ENCODE measurements at regions not wholly inside any gene's neighbourhood (a gene's known extent, or its start where the extent isn't known, plus 50 kb on each side); places are given as distances from the start of the nearest gene placed in this dataset.

GRCh38 chr11:109970516-109971183, 122.5 kb upstream of the ZC3H12C start:
- Histone ChIP-seq H3K36me3 (ENCODE audit: control insufficient read depth, insufficient read depth, low read length) (no peaks in the 10 kb centered on the region), H3K27me3 (ENCODE audit: control insufficient read depth, insufficient read depth, low read length) (no peaks in the 10 kb centered on the region), H3K4me3 (ENCODE audit: low read depth, low read length) (no peak overlapping the region), H3K27ac (ENCODE audit: low read depth, low read length) (no peak overlapping the region), H3K9ac (ENCODE audit: low read depth, low read length) (no peak overlapping the region), H3K9me3 (ENCODE audit: control insufficient read depth, insufficient read depth, low read length) (no peaks in the 10 kb centered on the region), H3K4me1 (ENCODE audit: control insufficient read depth, insufficient read depth, low read length) (0 out of 2 replicates have a peak, but pooled peaks cover 7% of the 10 kb centered on the region)

DNA sequence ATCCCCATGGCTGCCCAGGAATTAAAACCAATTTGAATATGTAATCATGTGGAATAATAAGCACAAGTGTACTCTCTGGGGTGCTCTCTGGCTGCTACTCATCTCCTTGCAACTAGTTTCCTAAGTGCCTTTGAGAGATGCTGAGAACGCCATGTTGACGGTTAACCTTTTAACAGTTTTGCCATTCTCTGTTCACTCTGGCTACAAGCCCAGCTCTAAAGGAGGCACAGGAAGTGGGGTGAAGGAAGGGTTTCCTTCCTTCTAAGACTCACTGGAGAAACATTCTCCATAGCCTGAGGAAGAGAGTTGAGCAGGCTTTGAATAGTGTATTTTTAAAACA, 122.0 kb upstream of the ZC3H12C start:
- Histone ChIP-seq H3K9me3 (ENCODE audit: control insufficient read depth, insufficient read depth, low read length) (no peaks in the 10 kb centered on the region), H3K36me3 (ENCODE audit: control insufficient read depth, insufficient read depth, low read length) (no peaks in the 10 kb centered on the region), H3K27ac (ENCODE audit: low read depth, low read length) (no peak overlapping the region), H3K9ac (ENCODE audit: low read depth, low read length) (no peak overlapping the region), H3K4me1 (ENCODE audit: control insufficient read depth, insufficient read depth, low read length) (0 out of 2 replicates have a peak, but pooled peaks cover 7% of the 10 kb centered on the region), H3K27me3 (ENCODE audit: control insufficient read depth, insufficient read depth, low read length) (no peaks in the 10 kb centered on the region), H3K4me3 (ENCODE audit: low read depth, low read length) (no peak overlapping the region)

GRCh38 chr11:109972181-109972715, 120.9 kb upstream of the ZC3H12C start:
- 0 out of 2 replicates have a peak, but pooled peaks cover 7% of the 10 kb centered on the region for H3K4me1 ChIP-seq (ENCODE audit: control insufficient read depth, insufficient read depth, low read length)
- H3K4me3 ChIP-seq (ENCODE audit: low read depth, low read length): no peak overlapping the region
- no peak overlapping the region for H3K27ac ChIP-seq (ENCODE audit: low read depth, low read length)
- no peaks in the 10 kb centered on the region for H3K36me3 ChIP-seq (ENCODE audit: control insufficient read depth, insufficient read depth, low read length)
- no peaks in the 10 kb centered on the region for H3K9me3 ChIP-seq (ENCODE audit: control insufficient read depth, insufficient read depth, low read length)
- H3K27me3 ChIP-seq (ENCODE audit: control insufficient read depth, insufficient read depth, low read length): no peaks in the 10 kb centered on the region
- no peak overlapping the region for H3K9ac ChIP-seq (ENCODE audit: low read depth, low read length)

GRCh38 chr11:109972939-109973338, 120.3 kb upstream of the ZC3H12C start:
- Histone ChIP-seq H3K9ac (ENCODE audit: low read depth, low read length) (no peak overlapping the region), H3K27ac (ENCODE audit: low read depth, low read length) (no peak overlapping the region)

DNA sequence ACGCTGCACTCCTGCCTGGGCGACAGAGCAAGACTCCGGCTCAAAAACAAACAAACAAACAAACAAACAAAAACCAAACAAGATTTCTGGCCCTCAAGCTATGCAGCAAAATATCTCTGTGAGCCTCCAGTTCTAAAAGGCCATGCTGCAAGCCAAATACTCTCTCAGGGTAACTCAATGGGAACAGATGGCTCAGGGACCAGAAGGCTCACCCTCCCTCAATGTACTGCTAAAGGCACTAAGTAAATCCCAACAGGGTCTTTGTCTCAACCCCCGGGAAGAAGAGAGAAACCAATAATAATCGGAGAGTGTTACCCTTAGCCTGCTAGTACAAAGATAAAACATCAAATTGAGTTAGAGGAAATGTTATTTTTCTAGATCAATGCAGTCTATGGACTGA, 119.7 kb upstream of the ZC3H12C start:
- 0 out of 2 replicates have a peak, but pooled peaks cover 7% of the 10 kb centered on the region for H3K4me1 ChIP-seq (ENCODE audit: control insufficient read depth, insufficient read depth, low read length)
- H3K27ac ChIP-seq (ENCODE audit: low read depth, low read length): no peak overlapping the region
- H3K9me3 ChIP-seq (ENCODE audit: control insufficient read depth, insufficient read depth, low read length): no peaks in the 10 kb centered on the region
- no peak overlapping the region for H3K4me3 ChIP-seq (ENCODE audit: low read depth, low read length)
- no peaks in the 10 kb centered on the region for H3K27me3 ChIP-seq (ENCODE audit: control insufficient read depth, insufficient read depth, low read length)
- no peak overlapping the region for H3K9ac ChIP-seq (ENCODE audit: low read depth, low read length)
- H3K36me3 ChIP-seq (ENCODE audit: control insufficient read depth, insufficient read depth, low read length): no peaks in the 10 kb centered on the region

More at GRCh38 chr11:109972939-109973338, 120.3 kb upstream of the ZC3H12C start:
- Histone ChIP-seq H3K27me3 (ENCODE audit: control insufficient read depth, insufficient read depth, low read length) (no peaks in the 10 kb centered on the region), H3K4me1 (ENCODE audit: control insufficient read depth, insufficient read depth, low read length) (0 out of 2 replicates have a peak, but pooled peaks cover 7% of the 10 kb centered on the region), H3K36me3 (ENCODE audit: control insufficient read depth, insufficient read depth, low read length) (no peaks in the 10 kb centered on the region), H3K4me3 (ENCODE audit: low read depth, low read length) (no peak overlapping the region), H3K9me3 (ENCODE audit: control insufficient read depth, insufficient read depth, low read length) (no peaks in the 10 kb centered on the region)

DNA sequence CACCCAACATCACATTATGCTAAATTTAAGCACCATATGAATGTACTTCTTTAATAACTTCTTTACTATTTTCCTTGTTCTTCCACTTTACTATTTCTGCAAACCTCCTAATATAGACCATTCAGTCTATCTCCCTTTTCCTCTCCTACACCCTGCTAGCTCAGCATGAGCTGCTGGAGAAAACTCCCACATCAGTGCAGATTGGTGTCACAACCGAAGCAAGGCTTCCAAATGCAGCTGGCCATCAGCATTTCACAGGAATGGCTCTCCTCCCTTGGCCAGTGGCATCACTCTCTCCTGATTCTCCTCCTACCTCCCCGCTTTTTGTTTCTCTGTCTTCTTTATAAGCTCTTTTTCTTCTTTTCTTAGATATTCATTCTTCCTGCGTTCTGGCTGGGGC, 118.7 kb upstream of the ZC3H12C start:
- Histone ChIP-seq H3K36me3 (ENCODE audit: control insufficient read depth, insufficient read depth, low read length) (no peaks in the 10 kb centered on the region), H3K27me3 (ENCODE audit: control insufficient read depth, insufficient read depth, low read length) (no peaks in the 10 kb centered on the region), H3K4me1 (ENCODE audit: control insufficient read depth, insufficient read depth, low read length) (0 out of 2 replicates have a peak, but pooled peaks cover 7% of the 10 kb centered on the region), H3K9me3 (ENCODE audit: control insufficient read depth, insufficient read depth, low read length) (no peaks in the 10 kb centered on the region), H3K27ac (ENCODE audit: low read depth, low read length) (no peak overlapping the region), H3K9ac (ENCODE audit: low read depth, low read length) (no peak overlapping the region), H3K4me3 (ENCODE audit: low read depth, low read length) (no peak overlapping the region)

GRCh38 chr11:109978895-109979294, 114.3 kb upstream of the ZC3H12C start:
- no peak overlapping the region for H3K27ac ChIP-seq (ENCODE audit: low read depth, low read length)
- no peak overlapping the region for H3K4me3 ChIP-seq (ENCODE audit: low read depth, low read length)
- H3K4me1 ChIP-seq (ENCODE audit: control insufficient read depth, insufficient read depth, low read length): no peaks in the 10 kb centered on the region
- no peaks in the 10 kb centered on the region for H3K27me3 ChIP-seq (ENCODE audit: control insufficient read depth, insufficient read depth, low read length)
- H3K9me3 ChIP-seq (ENCODE audit: control insufficient read depth, insufficient read depth, low read length): no peaks in the 10 kb centered on the region
- H3K36me3 ChIP-seq (ENCODE audit: control insufficient read depth, insufficient read depth, low read length): no peaks in the 10 kb centered on the region
- no peak overlapping the region for H3K9ac ChIP-seq (ENCODE audit: low read depth, low read length)

GRCh38 chr11:109981031-109981636, 112.1 kb upstream of the ZC3H12C start:
- no peaks in the 10 kb centered on the region for H3K4me1 ChIP-seq (ENCODE audit: control insufficient read depth, insufficient read depth, low read length)
- H3K4me3 ChIP-seq (ENCODE audit: low read depth, low read length): no peak overlapping the region
- H3K9ac ChIP-seq (ENCODE audit: low read depth, low read length): no peak overlapping the region
- no peak overlapping the region for H3K27ac ChIP-seq (ENCODE audit: low read depth, low read length)
- no peaks in the 10 kb centered on the region for H3K36me3 ChIP-seq (ENCODE audit: control insufficient read depth, insufficient read depth, low read length)
- no peaks in the 10 kb centered on the region for H3K27me3 ChIP-seq (ENCODE audit: control insufficient read depth, insufficient read depth, low read length)
- H3K9me3 ChIP-seq (ENCODE audit: control insufficient read depth, insufficient read depth, low read length): no peaks in the 10 kb centered on the region

- Histone ChIP-seq H3K4me3 (ENCODE audit: low read depth, low read length) (no peak overlapping the region), H3K4me1 (ENCODE audit: control insufficient read depth, insufficient read depth, low read length) (no peaks in the 10 kb centered on the region), H3K9me3 (ENCODE audit: control insufficient read depth, insufficient read depth, low read length) (no peaks in the 10 kb centered on the region), H3K9ac (ENCODE audit: low read depth, low read length) (no peak overlapping the region), H3K27ac (ENCODE audit: low read depth, low read length) (no peak overlapping the region), H3K27me3 (ENCODE audit: control insufficient read depth, insufficient read depth, low read length) (no peaks in the 10 kb centered on the region), H3K36me3 (ENCODE audit: control insufficient read depth, insufficient read depth, low read length) (no peaks in the 10 kb centered on the region)
Measured at GRCh38 chr11:109983358-109983757, 109.8 kb upstream of the ZC3H12C start.

- Histone ChIP-seq H3K27me3 (ENCODE audit: control insufficient read depth, insufficient read depth, low read length) (no peaks in the 10 kb centered on the region), H3K9ac (ENCODE audit: low read depth, low read length) (no peak overlapping the region), H3K9me3 (ENCODE audit: control insufficient read depth, insufficient read depth, low read length) (no peaks in the 10 kb centered on the region), H3K36me3 (ENCODE audit: control insufficient read depth, insufficient read depth, low read length) (no peaks in the 10 kb centered on the region), H3K27ac (ENCODE audit: low read depth, low read length) (no peak overlapping the region), H3K4me3 (ENCODE audit: low read depth, low read length) (no peak overlapping the region), H3K4me1 (ENCODE audit: control insufficient read depth, insufficient read depth, low read length) (no peaks in the 10 kb centered on the region)
Measured at GRCh38 chr11:109984634-109985289, 108.4 kb upstream of the ZC3H12C start.

GRCh38 chr11:109986488-109986887, 106.7 kb upstream of the ZC3H12C start:
- no peak overlapping the region for H3K9ac ChIP-seq (ENCODE audit: low read depth, low read length)
- no peak overlapping the region for H3K27ac ChIP-seq (ENCODE audit: low read depth, low read length)
- no peak overlapping the region for H3K4me3 ChIP-seq (ENCODE audit: low read depth, low read length)
- no peaks in the 10 kb centered on the region for H3K27me3 ChIP-seq (ENCODE audit: control insufficient read depth, insufficient read depth, low read length)
- no peaks in the 10 kb centered on the region for H3K9me3 ChIP-seq (ENCODE audit: control insufficient read depth, insufficient read depth, low read length)
- H3K36me3 ChIP-seq (ENCODE audit: control insufficient read depth, insufficient read depth, low read length): no peaks in the 10 kb centered on the region
- no peaks in the 10 kb centered on the region for H3K4me1 ChIP-seq (ENCODE audit: control insufficient read depth, insufficient read depth, low read length)

Data from HUES48 (cell line).